ENCODE measurements at regions not wholly inside any gene's neighbourhood (a gene's known extent, or its start where the extent isn't known, plus 50 kb on each side); places are given as distances from the start of the nearest gene placed in this dataset.

DNA sequence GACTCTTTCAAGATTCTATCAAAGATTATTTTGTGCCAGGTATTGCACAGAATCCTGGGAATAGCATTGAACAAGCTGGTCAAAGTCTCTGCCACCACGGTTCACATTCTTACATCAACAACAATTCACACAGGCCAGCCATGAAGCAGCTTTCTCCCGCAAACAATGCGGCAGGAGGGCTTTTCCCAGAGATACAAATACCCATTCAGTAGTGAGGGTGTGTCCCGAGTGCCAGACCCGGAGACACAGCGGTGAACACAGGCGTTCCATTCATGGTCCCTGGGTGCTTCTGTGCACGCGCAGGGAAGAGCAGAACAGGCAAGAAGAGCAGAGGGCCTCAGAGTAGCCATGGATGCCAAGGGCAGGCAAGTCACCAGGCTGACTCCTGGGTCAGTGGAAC is 83.3 kb upstream of the PDE10A start:
- TF ChIP-seq, protein P1, sequence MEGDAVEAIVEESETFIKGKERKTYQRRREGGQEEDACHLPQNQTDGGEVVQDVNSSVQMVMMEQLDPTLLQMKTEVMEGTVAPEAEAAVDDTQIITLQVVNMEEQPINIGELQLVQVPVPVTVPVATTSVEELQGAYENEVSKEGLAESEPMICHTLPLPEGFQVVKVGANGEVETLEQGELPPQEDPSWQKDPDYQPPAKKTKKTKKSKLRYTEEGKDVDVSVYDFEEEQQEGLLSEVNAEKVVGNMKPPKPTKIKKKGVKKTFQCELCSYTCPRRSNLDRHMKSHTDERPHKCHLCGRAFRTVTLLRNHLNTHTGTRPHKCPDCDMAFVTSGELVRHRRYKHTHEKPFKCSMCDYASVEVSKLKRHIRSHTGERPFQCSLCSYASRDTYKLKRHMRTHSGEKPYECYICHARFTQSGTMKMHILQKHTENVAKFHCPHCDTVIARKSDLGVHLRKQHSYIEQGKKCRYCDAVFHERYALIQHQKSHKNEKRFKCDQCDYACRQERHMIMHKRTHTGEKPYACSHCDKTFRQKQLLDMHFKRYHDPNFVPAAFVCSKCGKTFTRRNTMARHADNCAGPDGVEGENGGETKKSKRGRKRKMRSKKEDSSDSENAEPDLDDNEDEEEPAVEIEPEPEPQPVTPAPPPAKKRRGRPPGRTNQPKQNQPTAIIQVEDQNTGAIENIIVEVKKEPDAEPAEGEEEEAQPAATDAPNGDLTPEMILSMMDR (IDR thresholded peaks at IDR 0.05; ENCODE audit: poor library complexity), result no peak
- TF ChIP-seq EZH2 (IDR thresholded peaks at IDR 0.05; ENCODE audit: borderline replicate concordance) (no peak), EZH2phosphoT487 (IDR thresholded peaks at IDR 0.05; ENCODE audit: low read depth, severe bottlenecking, unreplicated experiment) (no peak)

Data from hepatocyte (in vitro differentiated cells).